ENCODE measurements at regions not wholly inside any gene's neighbourhood (a gene's known extent, or its start where the extent isn't known, plus 50 kb on each side); places are given as distances from the start of the nearest gene placed in this dataset.

- intact Hi-C loops (cut with micrococcal nuclease; ENCODE audit: unreplicated experiment), result no loop called here
- H3K4me1 ChIP-seq (ENCODE audit: control insufficient read depth, insufficient read depth, low read length), result no peaks in the 10 kb centered on the region
- no TSS peak for BruUV-seq (replicated peaks)
Measured at GRCh38 chr17:33892717-33893591, 362.1 kb upstream of the CCL2 start.

More at GRCh38 chr17:33892717-33893591, 362.1 kb upstream of the CCL2 start:
- peaks cover 1 to 5% of the 10 kb centered on the region in 2 experiments; a peak in 1 of 4 replicates for H3K27me3 ChIP-seq (replicated peaks in 1 of 2; ENCODE audit: control insufficient read depth in 2 of 2, insufficient read depth in 2 of 2, low read length in 1 of 2)
- in situ Hi-C loops (cut with MboI), result no loop called here
- no peaks in the 10 kb centered on the region for H4K20me1 ChIP-seq (ENCODE audit: control insufficient read depth, insufficient read depth)
- RAD21 ChIA-PET (ENCODE audit: unreplicated experiment), result no interaction called here
- no peak overlapping the region for H3K4me3 ChIP-seq
- ATAC-seq, result no peak
- H2AFZ ChIP-seq (ENCODE audit: control insufficient read depth, low read depth, low read length), result no peak overlapping the region
- H3K4me2 ChIP-seq (ENCODE audit: control insufficient read depth, insufficient read depth), result no peak overlapping the region
- SMC1A ChIA-PET (ENCODE audit: uncharacterized antibody, unreplicated experiment), result no interaction called here
- POLR2A ChIA-PET, result no interaction called here
- no peak for TF ChIP-seq LARP7 (IDR thresholded peaks at IDR 0.05)
- TF ChIP-seq NR2C2 (IDR thresholded peaks at IDR 0.05; ENCODE audit: borderline replicate concordance, control insufficient read depth, insufficient read length, low read depth), result no peak
- no peak for TF ChIP-seq POLR2A (IDR thresholded peaks at IDR 0.05; ENCODE audit: low read depth, low read length)
- no peak for TF ChIP-seq E2F8 (IDR thresholded peaks at IDR 0.05; ENCODE audit: low read depth, partially characterized antibody)
- TF ChIP-seq CREM (IDR thresholded peaks at IDR 0.05; ENCODE audit: low read depth), result no peak
- TF ChIP-seq ZNF687 (IDR thresholded peaks at IDR 0.05), result no peak
- no peak for TF ChIP-seq CHD2 (IDR thresholded peaks at IDR 0.05; ENCODE audit: borderline replicate concordance, low read depth, low read length)
- no peak for TF ChIP-seq CTCF (IDR thresholded peaks at IDR 0.05 in 2 of 3, conservative IDR thresholded peaks at IDR 0.05 in 1 of 3; ENCODE audit: control insufficient read depth in 2 of 3, extremely low read depth in 1 of 3, insufficient read depth in 1 of 3, low read depth in 3 of 3, low read length in 3 of 3)
- no peak for TF ChIP-seq TAF1 (IDR thresholded peaks at IDR 0.05; ENCODE audit: borderline replicate concordance, low read depth, low read length)
- TF ChIP-seq SP1 (IDR thresholded peaks at IDR 0.05; ENCODE audit: low read depth, low read length), result no peak
- TF ChIP-seq RELB (IDR thresholded peaks at IDR 0.05; ENCODE audit: low read depth), result no peak
- no peak for TF ChIP-seq KDM1A (IDR thresholded peaks at IDR 0.05; ENCODE audit: borderline replicate concordance)
- no peak overlapping the region for H3K9ac ChIP-seq (ENCODE audit: control insufficient read depth, insufficient read depth, low read length)
- H3K79me2 ChIP-seq (ENCODE audit: control insufficient read depth, insufficient read depth, low read length), result no peaks in the 10 kb centered on the region
- WGBS (ENCODE audit: insufficient coverage, insufficient replicate concordance, low lambda C conversion rate, missing lambda C conversion rate), result 14% methylated on average over 6 of the region's 6 CpGs
- no peaks in the 10 kb centered on the region for H3K36me3 ChIP-seq (ENCODE audit: control insufficient read depth in 2 of 2, insufficient read depth in 2 of 2, low read length in 1 of 2)
- DNase-seq (ENCODE audit: low read depth, low spot score), result no peak
- CTCF ChIA-PET, result no interaction called here
- FAIRE-seq, result no peak
- H3K27ac ChIP-seq (ENCODE audit: control insufficient read depth, insufficient read depth), result no peak overlapping the region
- H3K9me3 ChIP-seq (replicated peaks; ENCODE audit: control insufficient read depth, insufficient read depth, low read length), result no peaks in the 10 kb centered on the region

All from GM12878 (cell line).